Neural crest cell (in vitro differentiated cells): ENCODE measurements at regions not wholly inside any gene's neighbourhood (a gene's known extent, or its start where the extent isn't known, plus 50 kb on each side); places are given as distances from the start of the nearest gene placed in this dataset.

Source experiments
- DNase-seq: peaks from one replicate; pipeline ENCODE4 v3.0.0; 2021; ENCODE audit warnings: low read depth, mixed read lengths, low spot score
- H3K27ac Mint-ChIP-seq: one replicate; pipeline ENCODE4 v1.8.0; 2021; ENCODE audit warnings: mild to moderate bottlenecking, mixed read lengths; ENCODE audit not compliant: unreplicated experiment
- H3K27me3 Mint-ChIP-seq: 2 replicates; pipeline ENCODE4 v1.8.0; 2021; ENCODE audit warnings: low read depth, mild to moderate bottlenecking, mixed read lengths
- H3K36me3 Mint-ChIP-seq: 2 replicates; pipeline ENCODE4 v1.8.0; 2021; ENCODE audit warnings: low read depth, mild to moderate bottlenecking, mixed read lengths
- H3K4me1 Mint-ChIP-seq: 2 replicates; pipeline ENCODE4 v1.8.0; 2021; ENCODE audit warnings: mixed read lengths
- H3K4me3 Mint-ChIP-seq: one replicate; pipeline ENCODE4 v1.8.0; 2021; ENCODE audit warnings: mild to moderate bottlenecking, mixed read lengths
- H3K9me3 Mint-ChIP-seq: 2 replicates; pipeline ENCODE4 v1.8.0; 2021; ENCODE audit warnings: mixed read lengths
- CTCF ChIP-seq: fragments of 200-600 bp; sonication (generic); conservative IDR thresholded peaks from 2 replicates; pipeline ENCODE4 v1.5.0; 2021; ENCODE audit warnings: antibody characterized with exemption, mild to moderate bottlenecking

GRCh38 chr6:144415835-144416237, 130.7 kb downstream of the UTRN start:
- no peak for DNase-seq
- peaks cover 30% of the 10 kb centered on the region for H3K4me1 Mint-ChIP-seq
- H3K27ac Mint-ChIP-seq, result peak overlapping the region; percentile 4
- H3K27me3 Mint-ChIP-seq, result no peaks in the 10 kb centered on the region
- H3K36me3 Mint-ChIP-seq, result peaks cover 3% of the 10 kb centered on the region
- no peak overlapping the region for H3K4me3 Mint-ChIP-seq
- TF ChIP-seq CTCF, result no peak
- peaks cover 3% of the 10 kb centered on the region for H3K9me3 Mint-ChIP-seq

GRCh38 chr6:144416244-144416643, 131.1 kb downstream of the UTRN start:
- H3K4me1 Mint-ChIP-seq, result peaks cover 28% of the 10 kb centered on the region
- peaks cover 3% of the 10 kb centered on the region for H3K9me3 Mint-ChIP-seq
- H3K36me3 Mint-ChIP-seq, result peaks cover 3% of the 10 kb centered on the region
- DNase-seq, result no peak
- H3K4me3 Mint-ChIP-seq, result no peak overlapping the region
- TF ChIP-seq CTCF, result no peak
- no peak overlapping the region for H3K27ac Mint-ChIP-seq
- H3K27me3 Mint-ChIP-seq, result no peaks in the 10 kb centered on the region

- Mint-ChIP-seq H3K27me3 (no peaks in the 10 kb centered on the region), H3K36me3 (peaks cover 3% of the 10 kb centered on the region), H3K9me3 (peaks cover 3% of the 10 kb centered on the region), H3K4me1 (peaks cover 23% of the 10 kb centered on the region), H3K4me3 (no peak overlapping the region), H3K27ac (no peak overlapping the region)
- DNase-seq, result no peak
- no peak for TF ChIP-seq CTCF
Measured at GRCh38 chr6:144416773-144417172, 131.6 kb downstream of the UTRN start.

- H3K4me3 Mint-ChIP-seq, result no peak overlapping the region
- no peak for TF ChIP-seq CTCF
- H3K9me3 Mint-ChIP-seq, result peaks cover 3% of the 10 kb centered on the region
- H3K27me3 Mint-ChIP-seq, result no peaks in the 10 kb centered on the region
- no peak for DNase-seq
- no peak overlapping the region for H3K27ac Mint-ChIP-seq
- peaks cover 22% of the 10 kb centered on the region for H3K4me1 Mint-ChIP-seq
- H3K36me3 Mint-ChIP-seq, result peaks cover 3% of the 10 kb centered on the region
Measured at GRCh38 chr6:144417681-144418080, 132.5 kb downstream of the UTRN start.

GRCh38 chr6:144418959-144419545, 133.9 kb downstream of the UTRN start:
- peaks cover 6% of the 10 kb centered on the region for H3K36me3 Mint-ChIP-seq
- no peak for TF ChIP-seq CTCF
- H3K27me3 Mint-ChIP-seq, result no peaks in the 10 kb centered on the region
- H3K4me1 Mint-ChIP-seq, result peaks cover 33% of the 10 kb centered on the region
- H3K4me3 Mint-ChIP-seq, result no peak overlapping the region
- peaks cover 3% of the 10 kb centered on the region for H3K9me3 Mint-ChIP-seq
- no peak overlapping the region for H3K27ac Mint-ChIP-seq
- DNase-seq, result no peak
